Erythroblast (primary cell): ENCODE measurements at regions not wholly inside any gene's neighbourhood (a gene's known extent, or its start where the extent isn't known, plus 50 kb on each side); places are given as distances from the start of the nearest gene placed in this dataset.

Experiments
- GATA1 ChIP-seq: IDR thresholded peaks from 2 replicates; pipeline ENCODE4 v1.6.1; 2011; ENCODE audit warnings: low read depth, mild to moderate bottlenecking, control low read depth, low read length, moderate library complexity
- POLR2A ChIP-seq: IDR thresholded peaks from 2 replicates; pipeline ENCODE4 v1.6.1; 2011; ENCODE audit warnings: mild to moderate bottlenecking, low read length

DNA sequence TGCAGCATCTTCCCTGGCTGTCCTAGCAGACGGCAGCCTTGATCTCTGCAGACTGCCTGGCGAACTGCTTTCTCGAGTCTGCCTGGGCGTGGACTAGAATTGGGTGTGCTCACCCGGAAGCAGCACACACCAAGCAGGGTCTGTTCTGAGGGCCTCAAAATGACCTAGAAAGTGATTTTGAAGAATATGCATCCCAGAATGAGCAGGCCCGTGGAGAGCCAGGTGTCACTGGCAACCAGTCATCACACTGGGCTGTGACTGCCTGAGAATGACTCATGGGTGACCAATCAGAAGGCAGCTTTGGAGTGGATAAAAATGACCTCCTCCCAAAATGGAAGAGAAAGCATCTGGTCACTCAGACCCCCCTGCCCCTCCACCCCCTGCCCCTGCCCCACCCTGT lies 114.9 kb upstream of the NECTIN1 start:
- TF ChIP-seq POLR2A (no peak), GATA1 (no peak)
